ENCODE measurements at regions not wholly inside any gene's neighbourhood (a gene's known extent, or its start where the extent isn't known, plus 50 kb on each side); places are given as distances from the start of the nearest gene placed in this dataset.

- Histone ChIP-seq H3K4me1 (no peaks in the 10 kb centered on the region), H3K27ac (no peak overlapping the region), H3K36me3 (no peaks in the 10 kb centered on the region), H3K27me3 (no peaks in the 10 kb centered on the region), H3K4me3 (no peak overlapping the region), H3K9me3 (no peaks in the 10 kb centered on the region)
- no peak for TF ChIP-seq POLR2AphosphoS5 (IDR thresholded peaks at IDR 0.05)
- TF ChIP-seq POLR2A (IDR thresholded peaks at IDR 0.05): no peak
- no peak for TF ChIP-seq CTCF (IDR thresholded peaks at IDR 0.05)
- DNase-seq (ENCODE audit: low spot score in 2 of 2): no peak
- intact Hi-C loops (cut with DNase I; ENCODE audit: low total_unique reads): no loop called here
Measured at GRCh38 chr6:81166770-81167169, 585.7 kb downstream of the TENT5A start.

GRCh38 chr6:81158956-81159355 is 593.5 kb downstream of the TENT5A start:
- Histone ChIP-seq H3K4me1 (no peaks in the 10 kb centered on the region), H3K27me3 (no peaks in the 10 kb centered on the region), H3K36me3 (no peaks in the 10 kb centered on the region), H3K27ac (no peak overlapping the region), H3K4me3 (no peak overlapping the region), H3K9me3 (no peaks in the 10 kb centered on the region)
- intact Hi-C loops (cut with DNase I; ENCODE audit: low total_unique reads): no loop called here
- TF ChIP-seq CTCF (IDR thresholded peaks at IDR 0.05): no peak
- DNase-seq (ENCODE audit: low spot score in 2 of 2): no peak

GRCh38 chr6:81148751-81149150 is 603.7 kb downstream of the TENT5A start:
- Histone ChIP-seq H3K27ac (no peak overlapping the region), H3K4me3 (no peak overlapping the region), H3K9me3 (peaks cover 0 to 22% of the 10 kb centered on the region in 2 donors), H3K36me3 (no peaks in the 10 kb centered on the region), H3K4me1 (no peaks in the 10 kb centered on the region), H3K27me3 (no peaks in the 10 kb centered on the region)
- no peak for DNase-seq (ENCODE audit: low spot score in 2 of 2)
- TF ChIP-seq POLR2AphosphoS5 (IDR thresholded peaks at IDR 0.05) (no peak), POLR2A (IDR thresholded peaks at IDR 0.05) (no peak)
- intact Hi-C loops (cut with DNase I; ENCODE audit: low total_unique reads): no loop called here

GRCh38 chr6:81145506-81145905 is 607.0 kb downstream of the TENT5A start:
- intact Hi-C loops (cut with DNase I; ENCODE audit: low total_unique reads): loop anchor here (2.0 kb wide), 1 partner anchor 23 kb away; no protein-coding TSS in a partner anchor
- Histone ChIP-seq H3K36me3 (no peaks in the 10 kb centered on the region), H3K27ac (no peak overlapping the region), H3K4me3 (no peak overlapping the region), H3K4me1 (no peaks in the 10 kb centered on the region), H3K27me3 (no peaks in the 10 kb centered on the region), H3K9me3 (no peaks in the 10 kb centered on the region)
- no peak for TF ChIP-seq CTCF (IDR thresholded peaks at IDR 0.05)
- no peak for DNase-seq (ENCODE audit: low spot score in 2 of 2)

- TF ChIP-seq POLR2AphosphoS5 (IDR thresholded peaks at IDR 0.05) (no peak), CTCF (IDR thresholded peaks at IDR 0.05) (no peak), POLR2A (IDR thresholded peaks at IDR 0.05) (no peak)
- Histone ChIP-seq H3K36me3 (no peaks in the 10 kb centered on the region), H3K27ac (no peak overlapping the region), H3K4me3 (no peak overlapping the region), H3K9me3 (no peaks in the 10 kb centered on the region), H3K27me3 (no peaks in the 10 kb centered on the region), H3K4me1 (no peaks in the 10 kb centered on the region)
- intact Hi-C loops (cut with DNase I; ENCODE audit: low total_unique reads): loop anchor here (2.0 kb wide), 1 partner anchor 24 kb away; no protein-coding TSS in a partner anchor
- no peak for DNase-seq (ENCODE audit: low spot score in 2 of 2)
Measured at GRCh38 chr6:81144346-81144745, 608.1 kb downstream of the TENT5A start.

- Histone ChIP-seq H3K27me3 (no peaks in the 10 kb centered on the region), H3K36me3 (no peaks in the 10 kb centered on the region), H3K9me3 (no peaks in the 10 kb centered on the region), H3K4me1 (no peaks in the 10 kb centered on the region), H3K4me3 (no peak overlapping the region), H3K27ac (no peak overlapping the region)
- no peak for DNase-seq (ENCODE audit: low spot score in 2 of 2)
- intact Hi-C loops (cut with DNase I; ENCODE audit: low total_unique reads): no loop called here
- TF ChIP-seq POLR2AphosphoS5 (IDR thresholded peaks at IDR 0.05) (no peak), POLR2A (IDR thresholded peaks at IDR 0.05) (no peak), CTCF (IDR thresholded peaks at IDR 0.05) (no peak)
Measured at GRCh38 chr6:81138236-81138635, 614.2 kb downstream of the TENT5A start.
